ENCODE measurements at regions not wholly inside any gene's neighbourhood (a gene's known extent, or its start where the extent isn't known, plus 50 kb on each side); places are given as distances from the start of the nearest gene placed in this dataset.
"Not testable (repeated sequence)": the region's sequence is repeated elsewhere in the genome, so short reads cannot be mapped to it uniquely, and the experiment has no call there.

GRCh38 chr3:74420538-74421124 lies 193.8 kb downstream of the CNTN3 start:
- no peak for DNase-seq (ENCODE audit: low spot score)

GRCh38 chr3:74415731-74416130 lies 198.7 kb downstream of the CNTN3 start:
- DNase-seq (ENCODE audit: low spot score), result no peak

GRCh38 chr3:74413547-74414241 lies 200.8 kb downstream of the CNTN3 start:
- no peak for DNase-seq (ENCODE audit: low spot score)

GRCh38 chr3:74410276-74410941 lies 204.1 kb downstream of the CNTN3 start:
- DNase-seq (ENCODE audit: low spot score), result no peak

DNA sequence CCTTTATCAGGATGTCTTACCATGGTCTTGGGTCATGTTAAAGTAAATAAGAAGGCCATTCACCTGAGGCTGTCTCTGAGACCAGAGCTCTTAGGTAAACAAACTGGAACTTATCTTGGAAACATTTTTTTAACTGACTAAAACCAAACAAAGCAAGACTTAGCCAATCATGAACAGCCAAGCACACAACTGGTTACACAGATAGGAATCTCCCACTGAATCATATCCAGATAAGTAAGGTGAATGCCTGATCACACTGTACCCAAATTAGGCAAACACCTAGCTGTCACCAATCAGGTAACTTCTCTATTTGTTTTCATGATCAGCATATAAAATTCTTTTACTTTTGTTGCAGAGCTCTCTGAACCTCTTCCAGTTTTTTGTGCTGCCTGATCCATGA lies 205.4 kb downstream of the CNTN3 start:
- no peak for DNase-seq (ENCODE audit: low spot score)

GRCh38 chr3:74403307-74403706 lies 211.2 kb downstream of the CNTN3 start:
- no peak for DNase-seq (ENCODE audit: low spot score)

- DNase-seq (ENCODE audit: low spot score), result no peak
These were observed 211.6 kb downstream of the CNTN3 start for GRCh38 chr3:74402821-74403220.

GRCh38 chr3:74393426-74393825 lies 221.0 kb downstream of the CNTN3 start:
- DNase-seq (ENCODE audit: low spot score), result no peak

- no peak for DNase-seq (ENCODE audit: low spot score)
These were observed 224.2 kb downstream of the CNTN3 start for GRCh38 chr3:74390121-74390877.

- no peak for DNase-seq (ENCODE audit: low spot score)
These were observed 227.2 kb downstream of the CNTN3 start for GRCh38 chr3:74387111-74387735.

- no peak for DNase-seq (ENCODE audit: low spot score)
These were observed 230.3 kb downstream of the CNTN3 start for GRCh38 chr3:74384159-74384558.

GRCh38 chr3:74377669-74378068 lies 236.8 kb downstream of the CNTN3 start:
- DNase-seq (ENCODE audit: low spot score), result no peak

GRCh38 chr3:74376323-74376722 lies 238.1 kb downstream of the CNTN3 start:
- DNase-seq (ENCODE audit: low spot score), result not testable (repeated sequence)

GRCh38 chr3:74375653-74376052 lies 238.8 kb downstream of the CNTN3 start:
- no peak for DNase-seq (ENCODE audit: low spot score)

DNA sequence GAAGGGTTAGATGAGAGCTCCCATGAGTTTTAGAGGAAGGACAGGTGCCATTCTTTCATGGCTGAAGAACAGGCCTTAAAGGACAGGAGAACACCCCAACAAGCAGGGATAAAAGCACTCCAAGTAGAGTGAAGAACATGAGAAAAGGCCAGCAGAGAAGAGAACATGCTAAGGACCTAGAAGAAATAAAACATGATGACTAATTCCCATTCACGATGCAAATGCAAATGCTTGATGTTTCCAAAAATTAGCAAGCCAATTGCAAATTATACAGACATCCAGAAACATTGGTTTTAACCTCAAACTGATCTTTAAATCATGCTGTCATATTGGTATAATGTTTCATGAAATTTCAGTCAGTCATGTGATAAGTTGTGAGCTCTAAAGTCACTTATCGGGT lies 241.7 kb downstream of the CNTN3 start:
- DNase-seq (ENCODE audit: low spot score), result no peak

DNA sequence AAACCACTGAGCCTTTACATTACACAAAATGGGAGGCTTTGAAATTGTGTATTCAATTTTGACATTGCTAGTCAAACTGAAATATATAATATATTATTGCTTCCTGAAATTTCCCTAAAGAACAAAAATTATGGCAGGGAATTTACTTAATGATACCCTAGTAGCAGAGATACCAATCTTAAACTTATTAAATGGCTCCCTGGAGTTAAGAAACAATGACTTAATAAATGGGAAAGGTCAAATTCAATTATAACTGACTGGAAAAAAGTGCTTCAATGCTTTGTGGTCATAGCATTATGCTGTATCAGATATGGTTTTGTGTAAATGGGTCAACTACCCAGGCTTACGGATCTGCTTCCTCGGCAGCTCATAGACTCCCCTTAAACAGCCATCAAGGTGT lies 244.1 kb downstream of the CNTN3 start:
- DNase-seq (ENCODE audit: low spot score), result no peak

GRCh38 chr3:74366331-74366730 lies 248.1 kb downstream of the CNTN3 start:
- no peak for DNase-seq (ENCODE audit: low spot score)

DNA sequence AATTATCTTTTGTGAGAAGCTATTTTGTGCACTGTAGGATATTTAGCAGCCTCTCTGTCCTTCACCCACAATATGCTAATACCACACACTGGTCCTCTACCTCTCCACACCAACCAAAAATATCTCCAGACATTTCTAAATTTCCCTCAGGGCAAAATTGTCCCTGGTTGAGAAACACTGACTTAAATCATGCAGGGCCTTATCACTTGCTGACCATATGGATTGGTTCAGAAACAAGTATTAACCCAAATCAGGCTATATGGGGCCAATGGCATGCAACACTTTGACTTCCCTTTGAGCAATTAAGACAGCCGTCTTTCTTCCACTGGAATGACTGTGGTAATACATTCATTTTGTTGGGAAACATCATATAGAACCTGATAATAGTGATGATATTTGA lies 251.1 kb downstream of the CNTN3 start:
- no peak for DNase-seq (ENCODE audit: low spot score)

DNA sequence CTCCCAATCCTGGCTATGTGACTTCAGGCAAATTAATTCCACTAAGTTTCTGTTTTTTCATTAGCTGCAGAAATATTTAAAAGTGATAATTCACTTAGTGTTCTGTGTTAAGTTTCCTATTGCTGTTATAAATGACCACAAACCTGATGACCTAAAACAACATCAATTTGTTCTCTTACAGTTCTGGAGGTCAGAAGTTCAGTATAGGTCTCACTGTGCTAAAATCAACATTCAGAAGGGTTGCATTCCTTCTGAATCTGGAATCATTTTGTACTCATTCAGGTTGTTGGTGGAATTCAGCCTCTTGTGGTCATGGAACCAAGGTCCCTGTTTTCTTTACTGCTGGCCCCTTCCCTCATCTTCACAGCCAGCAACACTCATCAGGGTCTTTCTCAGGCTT lies 254.1 kb downstream of the CNTN3 start:
- no peak for DNase-seq (ENCODE audit: low spot score)

DNA sequence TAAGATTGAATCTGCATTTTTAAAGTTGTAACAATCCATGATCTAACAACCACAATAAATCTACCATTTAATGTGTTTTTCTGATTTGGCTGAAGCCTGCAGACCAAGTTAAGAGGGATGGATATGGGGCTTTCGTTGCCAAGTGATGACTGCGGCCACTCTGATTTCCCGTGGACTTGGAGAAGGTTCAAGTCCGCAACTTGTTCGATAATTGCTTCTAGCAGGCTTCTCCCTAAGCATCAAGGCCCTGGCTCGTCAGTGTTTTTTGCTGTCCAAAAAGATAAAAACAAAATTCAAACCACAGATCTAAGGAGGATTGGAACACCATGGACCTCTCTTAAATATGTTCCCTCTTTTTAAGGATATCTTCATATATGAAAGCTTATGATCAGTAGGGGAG lies 256.6 kb downstream of the CNTN3 start:
- DNase-seq (ENCODE audit: low spot score), result no peak

DNA sequence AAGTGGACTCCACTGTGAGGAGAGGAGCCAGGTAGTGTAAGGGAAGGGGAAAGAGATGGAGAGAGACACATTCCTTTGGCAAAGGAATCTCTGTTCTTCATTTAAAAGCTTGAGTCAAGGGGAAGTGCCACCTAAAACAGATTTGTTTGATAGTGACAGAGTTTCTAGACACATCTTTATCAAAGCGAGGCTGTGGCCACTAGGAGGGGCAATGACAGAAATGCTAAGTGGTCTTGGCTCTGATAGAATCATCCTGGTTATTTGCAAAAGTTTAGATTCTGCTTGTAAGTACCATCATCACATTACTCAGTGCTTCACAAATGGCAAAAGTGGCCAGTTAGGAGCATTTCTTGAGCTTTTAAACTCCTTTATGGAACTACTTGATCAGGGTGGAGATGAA lies 261.4 kb downstream of the CNTN3 start:
- no peak for DNase-seq (ENCODE audit: low spot score)

DNA sequence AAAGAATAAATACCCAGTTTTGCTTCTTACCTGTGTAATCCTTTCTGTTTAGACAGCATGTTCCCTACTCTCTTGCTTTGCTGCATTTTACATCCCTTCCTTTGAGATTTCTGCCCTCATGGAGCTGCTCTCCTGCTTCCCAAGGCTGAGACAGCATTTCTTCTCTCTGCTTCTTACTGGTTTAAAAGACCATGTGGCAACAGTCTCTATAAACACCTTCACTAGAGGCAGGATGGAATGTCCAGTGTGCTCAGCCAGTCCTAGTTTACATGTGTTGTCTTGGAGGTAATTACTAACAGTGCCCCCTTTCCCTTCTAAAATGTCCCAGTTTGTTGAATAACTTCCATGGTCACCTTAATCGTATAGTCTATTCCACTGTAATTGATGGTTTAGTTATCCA lies 262.3 kb downstream of the CNTN3 start:
- no peak for DNase-seq (ENCODE audit: low spot score)
